ENCODE measurements at regions not wholly inside any gene's neighbourhood (a gene's known extent, or its start where the extent isn't known, plus 50 kb on each side); places are given as distances from the start of the nearest gene placed in this dataset.
"Not testable (repeated sequence)": the region's sequence is repeated elsewhere in the genome, so short reads cannot be mapped to it uniquely, and the experiment has no call there.

DNA sequence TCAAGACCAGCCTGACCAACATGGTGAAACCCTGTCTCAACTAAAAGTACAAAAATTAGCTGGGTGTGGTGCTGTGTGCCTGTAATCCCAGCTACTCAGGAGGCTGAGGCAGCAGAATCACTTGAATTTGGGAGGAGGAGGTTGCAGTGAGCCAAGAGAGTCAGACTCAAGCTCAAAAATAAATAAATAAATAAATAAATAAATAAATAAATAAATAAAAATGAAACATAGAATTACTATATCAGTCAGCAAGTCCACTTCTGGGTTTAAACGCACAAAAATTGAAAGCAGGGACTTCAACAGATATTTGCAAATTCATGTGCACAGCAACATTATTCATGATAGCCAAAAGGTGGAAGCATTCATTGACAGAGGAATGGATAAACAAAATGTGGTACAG, 875.2 kb upstream of the ALG10B start:
- H3K4me3 ChIP-seq (ENCODE audit: low read depth, low read length); H2AK5ac ChIP-seq (ENCODE audit: low read length); H3K18ac ChIP-seq (ENCODE audit: low read length); H3K4ac ChIP-seq (ENCODE audit: low read depth, low read length); H3K27ac ChIP-seq (ENCODE audit: low read depth, low read length); H3K14ac ChIP-seq (ENCODE audit: low read length); H3K79me1 ChIP-seq (ENCODE audit: low read length); H3K36me3 ChIP-seq (ENCODE audit: control insufficient read depth in 1 of 2, insufficient read depth in 2 of 2, low read length in 2 of 2); H3K4me2 ChIP-seq (ENCODE audit: low read length); H2AFZ ChIP-seq (ENCODE audit: insufficient read depth, low read length, poor library complexity); H2BK5ac ChIP-seq (ENCODE audit: low read depth, low read length, poor library complexity); H3K27me3 ChIP-seq (ENCODE audit: insufficient read depth, low read length); H4K8ac ChIP-seq (ENCODE audit: low read depth, low read length); H4K12ac ChIP-seq (ENCODE audit: low read depth, low read length); H3K4me1 ChIP-seq (ENCODE audit: control insufficient read depth in 1 of 2, insufficient read depth in 2 of 2, low read length in 2 of 2); H2BK120ac ChIP-seq (ENCODE audit: insufficient read depth, low read length, poor library complexity); H3K23ac ChIP-seq (ENCODE audit: low read length); H3K79me2 ChIP-seq (ENCODE audit: control insufficient read depth, insufficient read depth, low read length, poor library complexity); DNase-seq; H3K9ac ChIP-seq (ENCODE audit: low read length); H2BK12ac ChIP-seq (ENCODE audit: low read length); H4K91ac ChIP-seq (ENCODE audit: low read depth, low read length); H3K9me3 ChIP-seq (ENCODE audit: insufficient read depth, low read depth, low read length): not testable (repeated sequence)
- WGBS (ENCODE audit: extremely low coverage, insufficient coverage, insufficient read length) = no CpG with 5 or more reads among the region's 1 CpG

DNA sequence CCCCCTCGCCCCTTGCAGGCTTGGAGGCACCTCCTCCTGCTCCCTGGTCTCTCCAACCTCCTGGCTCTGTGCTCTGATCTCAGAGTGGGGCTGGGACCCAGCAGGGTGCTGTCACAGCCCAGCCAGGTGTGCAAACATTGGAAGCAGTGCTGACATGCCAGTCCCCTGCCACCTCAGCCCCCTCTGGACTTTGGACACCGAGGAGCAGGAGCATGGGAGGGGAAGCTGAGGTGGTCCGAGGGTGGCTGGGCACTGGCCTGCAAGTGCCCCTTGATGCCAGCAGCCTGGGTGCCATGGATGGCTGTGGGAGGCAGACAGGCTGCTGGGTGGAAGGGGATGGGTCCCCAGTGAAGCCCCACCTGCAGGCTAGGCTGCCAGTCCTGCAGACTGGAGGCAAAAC, 860.9 kb upstream of the ALG10B start:
- H3K9ac ChIP-seq (ENCODE audit: low read length); H3K4me3 ChIP-seq (ENCODE audit: low read depth, low read length); H3K27me3 ChIP-seq (ENCODE audit: insufficient read depth, low read length); H3K18ac ChIP-seq (ENCODE audit: low read length); H3K4me2 ChIP-seq (ENCODE audit: low read length); H3K4me1 ChIP-seq (ENCODE audit: control insufficient read depth in 1 of 2, insufficient read depth in 2 of 2, low read length in 2 of 2); H3K4ac ChIP-seq (ENCODE audit: low read depth, low read length); H3K23ac ChIP-seq (ENCODE audit: low read length); H4K12ac ChIP-seq (ENCODE audit: low read depth, low read length); H4K91ac ChIP-seq (ENCODE audit: low read depth, low read length); H2AK5ac ChIP-seq (ENCODE audit: low read length); H2BK12ac ChIP-seq (ENCODE audit: low read length); H3K36me3 ChIP-seq (ENCODE audit: control insufficient read depth in 1 of 2, insufficient read depth in 2 of 2, low read length in 2 of 2); H3K79me1 ChIP-seq (ENCODE audit: low read length); H2AFZ ChIP-seq (ENCODE audit: insufficient read depth, low read length, poor library complexity); H4K8ac ChIP-seq (ENCODE audit: low read depth, low read length); H2BK120ac ChIP-seq (ENCODE audit: insufficient read depth, low read length, poor library complexity); DNase-seq; H3K14ac ChIP-seq (ENCODE audit: low read length); H3K27ac ChIP-seq (ENCODE audit: low read depth, low read length); H2BK5ac ChIP-seq (ENCODE audit: low read depth, low read length, poor library complexity); H3K79me2 ChIP-seq (ENCODE audit: control insufficient read depth, insufficient read depth, low read length, poor library complexity): not testable (repeated sequence)
- H3K9me3 ChIP-seq (ENCODE audit: insufficient read depth, low read depth, low read length) = peaks cover 11% of the 10 kb centered on the region
- no CpG with 5 or more reads among the region's 3 CpGs for WGBS (ENCODE audit: extremely low coverage, insufficient coverage, insufficient read length)

- not testable (repeated sequence) for H2AFZ ChIP-seq (ENCODE audit: insufficient read depth, low read length, poor library complexity); H4K91ac ChIP-seq (ENCODE audit: low read depth, low read length); H3K79me1 ChIP-seq (ENCODE audit: low read length); H2BK5ac ChIP-seq (ENCODE audit: low read depth, low read length, poor library complexity); H3K79me2 ChIP-seq (ENCODE audit: control insufficient read depth, insufficient read depth, low read length, poor library complexity); H3K23ac ChIP-seq (ENCODE audit: low read length); H3K4me3 ChIP-seq (ENCODE audit: low read depth, low read length); H3K14ac ChIP-seq (ENCODE audit: low read length); H3K27me3 ChIP-seq (ENCODE audit: insufficient read depth, low read length); DNase-seq; H2BK12ac ChIP-seq (ENCODE audit: low read length); H2AK5ac ChIP-seq (ENCODE audit: low read length); H3K4ac ChIP-seq (ENCODE audit: low read depth, low read length); H3K9me3 ChIP-seq (ENCODE audit: insufficient read depth, low read depth, low read length); H3K4me2 ChIP-seq (ENCODE audit: low read length); H3K4me1 ChIP-seq (ENCODE audit: control insufficient read depth in 1 of 2, insufficient read depth in 2 of 2, low read length in 2 of 2); H3K9ac ChIP-seq (ENCODE audit: low read length); H4K8ac ChIP-seq (ENCODE audit: low read depth, low read length); H4K12ac ChIP-seq (ENCODE audit: low read depth, low read length); H2BK120ac ChIP-seq (ENCODE audit: insufficient read depth, low read length, poor library complexity); H3K36me3 ChIP-seq (ENCODE audit: control insufficient read depth in 1 of 2, insufficient read depth in 2 of 2, low read length in 2 of 2); H3K27ac ChIP-seq (ENCODE audit: low read depth, low read length); H3K18ac ChIP-seq (ENCODE audit: low read length)
- whole genome bisulfite sequencing (ENCODE audit: extremely low coverage, insufficient coverage, insufficient read length) = no CpG with 5 or more reads among the region's 4 CpGs
These were observed 818.6 kb upstream of the ALG10B start for GRCh38 chr12:37497939-37498338.

- not testable (repeated sequence) for H3K9ac ChIP-seq (ENCODE audit: low read length); H3K4me2 ChIP-seq (ENCODE audit: low read length); H3K79me1 ChIP-seq (ENCODE audit: low read length); H3K27me3 ChIP-seq (ENCODE audit: insufficient read depth, low read length); H2AFZ ChIP-seq (ENCODE audit: insufficient read depth, low read length, poor library complexity); H3K27ac ChIP-seq (ENCODE audit: low read depth, low read length); H3K9me3 ChIP-seq (ENCODE audit: insufficient read depth, low read depth, low read length); H4K8ac ChIP-seq (ENCODE audit: low read depth, low read length); H4K12ac ChIP-seq (ENCODE audit: low read depth, low read length); H3K4ac ChIP-seq (ENCODE audit: low read depth, low read length); H3K4me1 ChIP-seq (ENCODE audit: control insufficient read depth in 1 of 2, insufficient read depth in 2 of 2, low read length in 2 of 2); H3K4me3 ChIP-seq (ENCODE audit: low read depth, low read length); H3K14ac ChIP-seq (ENCODE audit: low read length); H3K18ac ChIP-seq (ENCODE audit: low read length); H2AK5ac ChIP-seq (ENCODE audit: low read length); H3K23ac ChIP-seq (ENCODE audit: low read length); H3K36me3 ChIP-seq (ENCODE audit: control insufficient read depth in 1 of 2, insufficient read depth in 2 of 2, low read length in 2 of 2); H2BK120ac ChIP-seq (ENCODE audit: insufficient read depth, low read length, poor library complexity); H2BK12ac ChIP-seq (ENCODE audit: low read length); H4K91ac ChIP-seq (ENCODE audit: low read depth, low read length); H3K79me2 ChIP-seq (ENCODE audit: control insufficient read depth, insufficient read depth, low read length, poor library complexity); H2BK5ac ChIP-seq (ENCODE audit: low read depth, low read length, poor library complexity)
- DNase-seq = peak; percentile 56 to 87
These were observed 806.3 kb upstream of the ALG10B start for GRCh38 chr12:37510256-37510655.

DNA sequence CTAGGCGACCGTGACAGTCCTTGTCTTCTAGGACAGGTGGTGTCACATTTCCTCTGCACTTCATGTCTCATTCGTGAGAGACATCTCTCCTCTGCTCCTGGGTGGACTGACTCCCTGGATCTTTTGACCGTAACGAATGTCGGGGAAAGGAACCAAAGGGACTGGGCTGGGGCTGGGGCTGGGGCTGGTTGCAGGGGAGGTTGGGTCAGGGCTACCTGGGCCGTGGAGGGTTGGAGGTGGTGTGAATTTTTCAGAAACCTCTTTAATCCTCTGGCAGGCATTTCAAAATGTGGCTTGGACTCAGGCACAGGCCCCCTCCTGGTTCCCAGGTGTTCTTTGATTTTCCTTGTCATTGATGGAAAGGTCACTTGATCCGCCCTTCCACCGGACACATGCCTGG, 776.0 kb upstream of the ALG10B start:
- H3K36me3 ChIP-seq (ENCODE audit: control insufficient read depth in 1 of 2, insufficient read depth in 2 of 2, low read length in 2 of 2); H2AFZ ChIP-seq (ENCODE audit: insufficient read depth, low read length, poor library complexity); H3K9ac ChIP-seq (ENCODE audit: low read length); H4K8ac ChIP-seq (ENCODE audit: low read depth, low read length); H3K27me3 ChIP-seq (ENCODE audit: insufficient read depth, low read length); H2BK5ac ChIP-seq (ENCODE audit: low read depth, low read length, poor library complexity); H3K14ac ChIP-seq (ENCODE audit: low read length); H3K27ac ChIP-seq (ENCODE audit: low read depth, low read length); H3K79me1 ChIP-seq (ENCODE audit: low read length); H2BK12ac ChIP-seq (ENCODE audit: low read length); H3K4me3 ChIP-seq (ENCODE audit: low read depth, low read length); H4K91ac ChIP-seq (ENCODE audit: low read depth, low read length); DNase-seq; H3K79me2 ChIP-seq (ENCODE audit: control insufficient read depth, insufficient read depth, low read length, poor library complexity); H3K23ac ChIP-seq (ENCODE audit: low read length); H3K18ac ChIP-seq (ENCODE audit: low read length); H2AK5ac ChIP-seq (ENCODE audit: low read length); H4K12ac ChIP-seq (ENCODE audit: low read depth, low read length); H2BK120ac ChIP-seq (ENCODE audit: insufficient read depth, low read length, poor library complexity); H3K4ac ChIP-seq (ENCODE audit: low read depth, low read length); H3K4me2 ChIP-seq (ENCODE audit: low read length); H3K4me1 ChIP-seq (ENCODE audit: control insufficient read depth in 1 of 2, insufficient read depth in 2 of 2, low read length in 2 of 2): not testable (repeated sequence)
- H3K9me3 ChIP-seq (ENCODE audit: insufficient read depth, low read depth, low read length) = peaks cover 54% of the 10 kb centered on the region
- no CpG with 5 or more reads among the region's 9 CpGs for WGBS (ENCODE audit: extremely low coverage, insufficient coverage, insufficient read length)

Data from trophoblast cell (in vitro differentiated cells and primary cell).